CD4-positive, alpha-beta memory T cell (primary cell): ENCODE measurements at regions not wholly inside any gene's neighbourhood (a gene's known extent, or its start where the extent isn't known, plus 50 kb on each side); places are given as distances from the start of the nearest gene placed in this dataset.

Experiments used
- CTCF ChIA-PET: fragments of 350-600 bp; sonication (Branson Sonifier 250); formaldehyde crosslinking; loops from one replicate; lab custom pipeline; 2021; ENCODE audit warnings: inconsistent platforms; ENCODE audit not compliant: partially characterized antibody; lab: Charles Lee
- POLR2A ChIA-PET: fragments of 350-600 bp; sonication (Branson Sonifier 250); formaldehyde crosslinking; loops from one replicate; lab custom pipeline; 2021; ENCODE audit not compliant: partially characterized antibody; lab: Charles Lee
- DNase-seq, 5 donors: peaks; one replicate each; pipeline versions ENCODE4 v3.0.0 to v3.0.0-alpha.2; 2020 to 2022; ENCODE audit warnings: mixed read lengths in 1 of 5
- H3K27ac ChIP-seq: one replicate; pipeline ENCODE4 v1.7.0; 2013; ENCODE audit warnings: low read depth, low read length
- H3K27me3 ChIP-seq: 2 replicates; pipeline ENCODE4 v1.7.0; 2013; ENCODE audit warnings: mild to moderate bottlenecking, low read length, moderate library complexity; ENCODE audit not compliant: insufficient read depth
- H3K36me3 ChIP-seq: 2 replicates; pipeline ENCODE4 v1.7.0; 2013; ENCODE audit warnings: mild to moderate bottlenecking, low read length, moderate library complexity; ENCODE audit not compliant: insufficient read depth
- H3K4me1 ChIP-seq: 2 replicates; pipeline ENCODE4 v1.7.0; 2013; ENCODE audit warnings: mild to moderate bottlenecking, low read length, moderate library complexity; ENCODE audit not compliant: insufficient read depth
- H3K4me3 ChIP-seq, 2 donors: one replicate each; pipeline ENCODE4 v1.7.0; 2013; ENCODE audit warnings: low read length in 2 of 2, mild to moderate bottlenecking in 1 of 2
- H3K9me3 ChIP-seq, 2 donors: one replicate each; pipeline ENCODE4 v1.7.0; 2013; ENCODE audit warnings: low read length in 2 of 2, control low read depth in 1 of 2; ENCODE audit not compliant: control insufficient read depth in 1 of 2
- H3K27ac Mint-ChIP-seq, 7 donors: one replicate each; pipeline ENCODE4 v1.8.0; 2020 to 2021; ENCODE audit warnings: mixed read lengths in 7 of 7, mild to moderate bottlenecking in 6 of 7, inconsistent platforms in 3 of 7, moderate library complexity in 3 of 7
- H3K27me3 Mint-ChIP-seq, 2 donors: one replicate each; pipeline ENCODE4 v1.8.0; 2020 to 2021; ENCODE audit warnings: mixed read lengths in 2 of 2
- H3K36me3 Mint-ChIP-seq, 2 donors: one replicate each; pipeline ENCODE4 v1.8.0; 2020 to 2021; ENCODE audit warnings: mixed read lengths in 2 of 2, inconsistent platforms in 1 of 2, mild to moderate bottlenecking in 1 of 2
- H3K4me1 Mint-ChIP-seq, 4 donors: one replicate each; pipeline ENCODE4 v1.8.0; 2020 to 2021; ENCODE audit warnings: mixed read lengths in 4 of 4, mild to moderate bottlenecking in 1 of 4
- H3K4me3 Mint-ChIP-seq, 8 donors: one replicate each; pipeline ENCODE4 v1.8.0; 2020 to 2021; ENCODE audit warnings: mixed read lengths in 8 of 8, mild to moderate bottlenecking in 7 of 8, moderate library complexity in 6 of 8, inconsistent platforms in 3 of 8
- H3K9me3 Mint-ChIP-seq, 8 donors: one replicate each; pipeline ENCODE4 v1.8.0; 2020 to 2021; ENCODE audit warnings: mixed read lengths in 8 of 8, mild to moderate bottlenecking in 5 of 8, inconsistent platforms in 3 of 8, moderate library complexity in 1 of 8
- intact Hi-C: fragments of 100-400 bp; cut with micrococcal nuclease; formaldehyde crosslinking; loops from one replicate; pipeline ENCODE4 v1.15.1; 2023

- Mint-ChIP-seq H3K27ac (no peak overlapping the region), H3K36me3 (no peaks in the 10 kb centered on the region), H3K4me3 (no peak overlapping the region), H3K9me3 (peaks cover 0 to 8% (median 4%) of the 10 kb centered on the region in 8 donors), H3K27me3 (peaks cover 22 to 23% of the 10 kb centered on the region in 2 donors), H3K4me1 (peaks cover 0 to 1% (median 0%) of the 10 kb centered on the region in 4 donors)
- ChIA-PET POLR2A (no interaction called here), CTCF (no interaction called here)
- Histone ChIP-seq H3K9me3 (no peaks in the 10 kb centered on the region), H3K4me3 (no peak overlapping the region), H3K36me3 (no peaks in the 10 kb centered on the region), H3K27ac (no peak overlapping the region), H3K27me3 (no peaks in the 10 kb centered on the region), H3K4me1 (no peaks in the 10 kb centered on the region)
- no peak for DNase-seq
- intact Hi-C loops, result no loop called here
Observed at GRCh38 chr10:120075349-120075748, 182.8 kb downstream of the SEC23IP start.

DNA sequence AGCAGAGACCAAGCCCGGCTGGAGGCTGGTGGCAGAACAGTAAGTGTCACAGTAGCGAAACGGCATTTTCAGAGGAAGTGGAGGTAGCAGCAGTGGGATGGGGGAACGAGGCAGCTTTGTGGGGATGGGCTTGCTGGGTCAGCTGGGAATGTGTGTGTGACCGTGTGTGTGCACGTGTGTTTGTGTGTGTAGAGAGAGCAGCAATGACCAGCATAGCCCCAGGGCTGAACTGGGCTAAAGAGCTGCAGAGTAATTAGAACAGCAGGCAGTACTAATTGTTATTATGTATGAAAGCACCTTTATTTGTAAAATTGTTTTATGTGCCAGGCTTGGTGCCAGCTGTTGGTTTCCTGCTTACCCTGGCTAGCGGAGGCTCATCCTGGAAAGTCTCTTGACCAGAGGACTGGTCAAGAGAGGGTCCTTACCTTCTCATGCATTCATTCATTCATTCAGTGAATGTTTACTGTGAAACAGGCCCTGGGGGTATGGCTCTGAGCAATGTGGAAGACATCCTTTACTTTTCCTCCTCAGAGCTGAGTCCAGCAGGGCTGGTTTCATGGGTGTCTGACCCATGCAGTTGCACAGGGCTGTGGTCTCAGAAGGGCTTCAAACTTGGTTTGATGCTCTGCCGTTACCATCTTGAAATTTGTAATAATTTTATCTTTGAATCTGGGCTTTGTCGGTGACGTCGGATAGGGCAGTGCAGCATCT is 184.6 kb downstream of the SEC23IP start:
- Mint-ChIP-seq H3K9me3 (peaks cover 0 to 8% (median 5%) of the 10 kb centered on the region in 8 donors), H3K36me3 (no peaks in the 10 kb centered on the region), H3K4me3 (no peak overlapping the region), H3K27me3 (peaks cover 25% of the 10 kb centered on the region in 2 donors), H3K4me1 (peaks cover 0 to 1% (median 0%) of the 10 kb centered on the region in 4 donors), H3K27ac (no peak overlapping the region)
- no peak overlapping the region for H3K4me3 ChIP-seq
- H3K4me1 ChIP-seq, result no peaks in the 10 kb centered on the region
- H3K9me3 ChIP-seq, result no peaks in the 10 kb centered on the region
- ChIA-PET CTCF (no interaction called here), POLR2A (no interaction called here)
- H3K27me3 ChIP-seq, result no peaks in the 10 kb centered on the region
- intact Hi-C loops, result no loop called here
- H3K36me3 ChIP-seq, result no peaks in the 10 kb centered on the region
- no peak for DNase-seq
- H3K27ac ChIP-seq, result no peak overlapping the region

- Histone ChIP-seq H3K27me3 (no peaks in the 10 kb centered on the region), H3K4me3 (no peak overlapping the region), H3K27ac (no peak overlapping the region), H3K9me3 (no peaks in the 10 kb centered on the region), H3K4me1 (no peaks in the 10 kb centered on the region), H3K36me3 (no peaks in the 10 kb centered on the region)
- intact Hi-C loops, result no loop called here
- Mint-ChIP-seq H3K4me3 (no peak overlapping the region), H3K36me3 (no peaks in the 10 kb centered on the region), H3K4me1 (peaks cover 0 to 1% (median 0%) of the 10 kb centered on the region in 4 donors), H3K27ac (no peak overlapping the region), H3K27me3 (peaks cover 25% of the 10 kb centered on the region in 2 donors), H3K9me3 (peaks cover 0 to 8% (median 4%) of the 10 kb centered on the region in 8 donors)
- ChIA-PET POLR2A (no interaction called here), CTCF (no interaction called here)
- DNase-seq, result no peak
Observed at GRCh38 chr10:120077707-120078492, 185.4 kb downstream of the SEC23IP start.

DNA sequence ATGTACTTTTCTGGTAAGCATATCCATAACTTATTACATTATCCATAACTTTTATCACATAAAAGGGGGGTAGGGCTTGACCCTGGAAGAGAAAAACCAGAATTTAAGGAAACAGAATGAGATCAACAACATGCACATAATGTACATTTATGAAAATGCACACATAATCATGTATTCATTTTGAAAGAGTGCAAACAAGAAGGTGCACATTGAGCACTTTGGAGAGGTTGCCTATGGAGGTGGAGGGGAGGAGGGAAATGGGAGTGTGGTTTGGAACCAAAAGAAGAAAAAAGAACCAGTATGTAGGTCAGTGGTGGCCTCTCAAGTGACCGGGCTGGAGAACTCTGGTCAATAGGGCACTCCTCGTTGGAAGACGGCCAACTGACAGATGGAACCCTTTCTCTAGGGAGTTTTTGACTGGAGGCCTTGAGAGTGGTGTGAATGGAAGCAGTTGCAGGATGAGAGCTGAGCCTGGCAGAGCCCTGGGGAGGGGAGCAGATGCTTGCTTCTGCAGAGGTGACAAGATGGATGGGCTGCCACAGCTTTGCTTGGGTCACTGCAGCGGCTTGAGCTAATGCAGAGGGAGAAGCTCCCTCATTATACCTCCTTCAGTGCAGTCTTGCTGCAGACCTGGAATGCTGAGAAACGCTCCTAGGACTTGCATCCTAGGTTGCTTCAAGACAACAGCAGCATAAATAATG is 192.7 kb downstream of the SEC23IP start:
- Mint-ChIP-seq H3K27me3 (peaks cover 11 to 14% of the 10 kb centered on the region in 2 donors), H3K9me3 (peaks cover 0 to 13% (median 7%) of the 10 kb centered on the region in 8 donors), H3K36me3 (no peaks in the 10 kb centered on the region), H3K4me1 (no peaks in the 10 kb centered on the region), H3K27ac (no peak overlapping the region), H3K4me3 (no peak overlapping the region)
- ChIA-PET POLR2A (no interaction called here), CTCF (no interaction called here)
- Histone ChIP-seq H3K27me3 (no peaks in the 10 kb centered on the region), H3K9me3 (no peaks in the 10 kb centered on the region), H3K27ac (no peak overlapping the region), H3K36me3 (no peaks in the 10 kb centered on the region), H3K4me3 (no peak overlapping the region), H3K4me1 (no peaks in the 10 kb centered on the region)
- intact Hi-C loops, result no loop called here
- no peak for DNase-seq

DNA sequence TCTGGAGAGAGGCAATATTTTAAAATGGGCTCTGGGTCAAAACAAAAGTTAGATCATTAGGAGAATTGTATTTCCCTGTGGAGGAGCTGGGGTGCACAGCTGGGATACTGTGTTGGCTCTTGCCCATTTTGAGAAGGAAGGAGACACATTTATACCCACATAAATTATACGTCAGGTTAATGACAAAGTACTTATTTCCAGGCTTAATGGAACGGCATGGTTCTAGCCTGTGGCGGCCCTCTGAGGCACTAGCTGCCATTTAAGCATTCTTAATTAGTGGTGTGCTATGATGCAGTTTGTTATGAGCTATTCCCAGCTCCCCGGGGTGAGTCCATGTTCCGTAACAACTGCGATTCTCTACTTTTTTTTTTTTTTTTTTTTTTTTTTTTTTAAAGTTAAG is 193.5 kb downstream of the SEC23IP start:
- Histone ChIP-seq H3K9me3 (no peaks in the 10 kb centered on the region), H3K27ac (no peak overlapping the region), H3K27me3 (no peaks in the 10 kb centered on the region), H3K36me3 (no peaks in the 10 kb centered on the region), H3K4me1 (no peaks in the 10 kb centered on the region), H3K4me3 (no peak overlapping the region)
- POLR2A ChIA-PET, result no interaction called here
- H3K36me3 Mint-ChIP-seq, result no peaks in the 10 kb centered on the region
- DNase-seq, result no peak
- H3K4me1 Mint-ChIP-seq, result no peaks in the 10 kb centered on the region
- intact Hi-C loops, result no loop called here
- H3K27ac Mint-ChIP-seq, result no peak overlapping the region
- no peak overlapping the region for H3K4me3 Mint-ChIP-seq
- H3K9me3 Mint-ChIP-seq, result peaks cover 0 to 11% (median 8%) of the 10 kb centered on the region in 8 donors
- peaks cover 8 to 10% of the 10 kb centered on the region in 2 donors for H3K27me3 Mint-ChIP-seq
- CTCF ChIA-PET, result no interaction called here

GRCh38 chr10:120087109-120087508 is 194.6 kb downstream of the SEC23IP start:
- Mint-ChIP-seq H3K36me3 (no peaks in the 10 kb centered on the region), H3K27me3 (peaks cover 4 to 8% of the 10 kb centered on the region in 2 donors), H3K4me1 (no peaks in the 10 kb centered on the region), H3K9me3 (peaks cover 0 to 11% (median 8%) of the 10 kb centered on the region in 8 donors), H3K4me3 (no peak overlapping the region), H3K27ac (no peak overlapping the region)
- H3K27me3 ChIP-seq, result no peaks in the 10 kb centered on the region
- H3K36me3 ChIP-seq, result no peaks in the 10 kb centered on the region
- H3K4me1 ChIP-seq, result no peaks in the 10 kb centered on the region
- no peak for DNase-seq
- H3K27ac ChIP-seq, result no peak overlapping the region
- H3K9me3 ChIP-seq, result no peaks in the 10 kb centered on the region
- intact Hi-C loops, result no loop called here
- no peak overlapping the region for H3K4me3 ChIP-seq
- ChIA-PET POLR2A (no interaction called here), CTCF (no interaction called here)

- Mint-ChIP-seq H3K4me3 (no peak overlapping the region), H3K4me1 (peaks cover 0 to 1% (median 0%) of the 10 kb centered on the region in 4 donors), H3K27ac (no peak overlapping the region), H3K9me3 (peaks cover 0 to 5% (median 1%) of the 10 kb centered on the region in 8 donors), H3K36me3 (no peaks in the 10 kb centered on the region), H3K27me3 (peaks cover 0 to 6% of the 10 kb centered on the region in 2 donors)
- ChIA-PET POLR2A (no interaction called here), CTCF (no interaction called here)
- Histone ChIP-seq H3K4me3 (no peak overlapping the region), H3K27me3 (no peaks in the 10 kb centered on the region), H3K9me3 (peaks cover 0 to 3% of the 10 kb centered on the region in 2 donors), H3K27ac (no peak overlapping the region), H3K4me1 (no peaks in the 10 kb centered on the region), H3K36me3 (no peaks in the 10 kb centered on the region)
- DNase-seq, result no peak
- intact Hi-C loops, result no loop called here
Observed at GRCh38 chr10:120095875-120096274, 203.3 kb downstream of the SEC23IP start.
